Chondrocyte (in vitro differentiated cells): ENCODE measurements at regions not wholly inside any gene's neighbourhood (a gene's known extent, or its start where the extent isn't known, plus 50 kb on each side); places are given as distances from the start of the nearest gene placed in this dataset.

Source experiments
- DNase-seq: peaks from one replicate; pipeline ENCODE4 v3.0.0; 2021; ENCODE audit warnings: mixed read lengths, low spot score
- H3K27ac Mint-ChIP-seq: one replicate; pipeline ENCODE4 v1.8.0; 2021; ENCODE audit warnings: mild to moderate bottlenecking, moderate library complexity, mixed read lengths; ENCODE audit not compliant: unreplicated experiment
- H3K27me3 Mint-ChIP-seq: 2 replicates; pipeline ENCODE4 v1.8.0; 2021; ENCODE audit warnings: low read depth, mixed read lengths
- H3K36me3 Mint-ChIP-seq: 2 replicates; pipeline ENCODE4 v1.8.0; 2021; ENCODE audit warnings: low read depth, mixed read lengths
- H3K4me1 Mint-ChIP-seq: 2 replicates; pipeline ENCODE4 v1.8.0; 2021; ENCODE audit warnings: low read depth, mild to moderate bottlenecking, mixed read lengths
- H3K4me3 Mint-ChIP-seq: one replicate; pipeline ENCODE4 v1.8.0; 2021; ENCODE audit warnings: mild to moderate bottlenecking, moderate library complexity, mixed read lengths; ENCODE audit not compliant: unreplicated experiment
- H3K9me3 Mint-ChIP-seq: 2 replicates; pipeline ENCODE4 v1.8.0; 2021; ENCODE audit warnings: low read depth, mixed read lengths
- TF ChIP-seq, protein P1 (sequence below): fragments of 200-600 bp; sonication (generic); IDR thresholded peaks from 2 replicates; pipeline ENCODE4 v1.5.0; 2021; ENCODE audit warnings: antibody characterized with exemption, mild to moderate bottlenecking, moderate library complexity

DNA sequence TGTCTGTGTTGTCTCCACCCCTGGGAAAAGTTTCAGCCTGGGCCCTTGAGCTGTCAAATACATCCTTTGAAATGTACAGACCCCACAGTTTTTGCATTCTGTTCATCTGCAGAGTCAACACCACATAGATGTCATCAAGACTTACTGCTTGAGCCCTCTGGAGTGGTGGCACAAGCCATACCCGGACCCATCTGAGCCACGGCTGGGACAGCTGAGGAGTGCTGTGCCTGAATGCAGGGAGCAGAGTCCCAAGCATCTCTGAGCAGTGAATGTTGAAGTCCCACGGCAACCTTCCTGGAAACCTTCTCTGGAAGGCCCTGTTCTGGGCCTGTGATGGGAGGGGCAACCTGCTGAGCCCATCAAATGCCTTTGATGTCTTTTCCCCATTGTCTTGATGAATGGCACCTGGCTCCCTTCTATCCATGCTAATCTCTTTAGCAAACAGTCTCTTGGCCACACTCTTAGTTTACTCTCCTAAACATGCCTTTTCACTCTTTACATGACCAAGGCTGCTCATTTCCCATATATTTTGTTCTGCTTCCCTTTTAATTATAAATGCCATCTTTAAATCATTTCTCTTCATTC lies 92.5 kb downstream of the ATPSCKMT start:
- Mint-ChIP-seq H3K9me3 (no peaks in the 10 kb centered on the region), H3K4me1 (no peaks in the 10 kb centered on the region), H3K27me3 (no peaks in the 10 kb centered on the region), H3K36me3 (no peaks in the 10 kb centered on the region), H3K27ac (no peak overlapping the region), H3K4me3 (no peak overlapping the region)
- TF ChIP-seq, protein P1, sequence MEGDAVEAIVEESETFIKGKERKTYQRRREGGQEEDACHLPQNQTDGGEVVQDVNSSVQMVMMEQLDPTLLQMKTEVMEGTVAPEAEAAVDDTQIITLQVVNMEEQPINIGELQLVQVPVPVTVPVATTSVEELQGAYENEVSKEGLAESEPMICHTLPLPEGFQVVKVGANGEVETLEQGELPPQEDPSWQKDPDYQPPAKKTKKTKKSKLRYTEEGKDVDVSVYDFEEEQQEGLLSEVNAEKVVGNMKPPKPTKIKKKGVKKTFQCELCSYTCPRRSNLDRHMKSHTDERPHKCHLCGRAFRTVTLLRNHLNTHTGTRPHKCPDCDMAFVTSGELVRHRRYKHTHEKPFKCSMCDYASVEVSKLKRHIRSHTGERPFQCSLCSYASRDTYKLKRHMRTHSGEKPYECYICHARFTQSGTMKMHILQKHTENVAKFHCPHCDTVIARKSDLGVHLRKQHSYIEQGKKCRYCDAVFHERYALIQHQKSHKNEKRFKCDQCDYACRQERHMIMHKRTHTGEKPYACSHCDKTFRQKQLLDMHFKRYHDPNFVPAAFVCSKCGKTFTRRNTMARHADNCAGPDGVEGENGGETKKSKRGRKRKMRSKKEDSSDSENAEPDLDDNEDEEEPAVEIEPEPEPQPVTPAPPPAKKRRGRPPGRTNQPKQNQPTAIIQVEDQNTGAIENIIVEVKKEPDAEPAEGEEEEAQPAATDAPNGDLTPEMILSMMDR, result no peak
- DNase-seq, result no peak

DNA sequence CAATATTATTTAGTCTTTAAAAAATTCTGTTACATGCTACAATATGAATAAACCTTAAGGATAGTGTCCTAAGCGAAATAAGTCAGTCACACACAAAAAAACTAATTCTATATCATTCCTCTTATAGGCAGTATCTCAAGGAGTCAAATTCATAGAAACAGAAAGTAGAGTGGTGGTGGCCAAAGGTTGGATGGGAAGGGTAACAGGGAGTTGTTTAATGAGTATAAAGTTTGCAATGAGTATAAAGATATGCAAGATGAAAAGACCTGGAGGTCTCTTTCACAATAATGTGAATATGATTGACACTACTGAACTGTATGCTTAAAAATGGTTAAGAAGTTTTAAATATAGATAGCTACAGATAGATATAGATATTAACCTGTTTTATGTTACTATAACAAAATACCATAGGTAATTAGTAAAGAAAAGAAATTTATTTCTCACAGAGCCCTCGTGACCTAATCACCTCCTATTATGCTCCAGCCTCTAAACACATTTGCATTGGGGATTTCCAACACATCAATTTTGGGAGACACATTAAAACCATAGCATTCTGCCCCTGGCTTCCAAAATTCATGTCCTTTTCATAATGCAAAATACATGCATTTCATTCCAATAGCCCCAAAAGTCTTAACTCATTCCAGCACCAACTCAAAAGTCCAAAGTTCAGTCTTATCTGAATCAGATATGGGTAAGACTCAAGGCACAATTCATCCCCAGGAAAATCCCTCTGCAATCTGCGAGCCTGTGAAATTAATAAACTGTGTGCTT lies 93.6 kb downstream of the ATPSCKMT start:
- Mint-ChIP-seq H3K4me3 (no peak overlapping the region), H3K4me1 (no peaks in the 10 kb centered on the region), H3K27ac (no peak overlapping the region), H3K36me3 (no peaks in the 10 kb centered on the region), H3K27me3 (no peaks in the 10 kb centered on the region), H3K9me3 (no peaks in the 10 kb centered on the region)
- TF ChIP-seq, protein P1, result no peak
- DNase-seq, result no peak

DNA sequence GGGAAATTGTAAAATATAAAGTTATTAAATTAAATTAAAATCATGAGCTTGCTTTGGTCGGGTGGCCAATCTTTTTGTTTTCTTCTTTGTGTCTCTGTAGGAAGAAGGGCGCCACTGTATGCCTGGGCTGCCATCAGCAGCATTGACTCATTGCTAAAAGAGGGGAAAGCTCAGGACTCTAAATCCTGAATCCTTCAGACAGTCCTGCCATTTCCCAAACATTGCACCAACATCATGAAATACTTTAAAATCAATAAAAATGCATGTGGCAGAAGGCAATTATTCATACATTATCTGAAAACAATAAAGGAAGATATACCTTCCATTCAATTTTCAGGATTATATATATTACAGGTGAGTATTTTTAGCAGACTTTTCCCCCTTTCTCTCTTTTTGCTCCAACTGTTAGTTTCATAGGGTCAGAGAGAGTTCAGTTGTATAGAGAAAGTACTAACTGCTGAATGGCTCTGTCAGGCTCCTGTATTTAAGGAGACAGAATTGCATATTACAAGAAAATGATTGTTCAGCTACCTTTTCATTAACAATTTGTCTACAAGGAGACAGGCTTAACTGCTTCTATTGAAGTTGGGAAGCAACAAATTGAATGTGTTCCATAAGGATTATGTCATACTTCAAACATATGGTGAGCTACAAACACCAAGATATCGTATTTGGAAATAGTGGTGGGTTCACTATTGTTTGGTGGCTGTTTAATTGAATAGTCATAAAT lies 95.7 kb downstream of the ATPSCKMT start:
- Mint-ChIP-seq H3K9me3 (no peaks in the 10 kb centered on the region), H3K27me3 (no peaks in the 10 kb centered on the region), H3K36me3 (no peaks in the 10 kb centered on the region), H3K4me3 (no peak overlapping the region), H3K27ac (no peak overlapping the region), H3K4me1 (no peaks in the 10 kb centered on the region)
- TF ChIP-seq, protein P1, result no peak
- DNase-seq, result no peak

DNA sequence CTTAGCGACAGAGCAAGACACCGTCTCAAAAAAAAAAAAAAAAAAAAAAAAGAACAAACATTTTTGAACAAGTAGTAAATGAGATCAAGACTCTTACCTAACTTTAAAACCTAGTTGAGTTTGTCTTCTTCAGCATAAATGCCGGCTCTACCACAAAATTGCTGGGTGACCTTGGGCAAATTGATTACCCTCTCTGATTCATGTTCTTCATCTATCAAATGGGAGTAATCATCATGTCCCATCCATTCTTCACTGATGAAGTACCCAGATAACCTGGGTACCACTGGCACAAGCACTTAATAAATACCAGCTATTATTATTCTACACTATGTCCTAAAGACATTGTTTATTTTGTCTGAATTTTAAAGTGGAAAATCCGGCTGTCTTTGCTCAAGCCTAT lies 96.3 kb downstream of the ATPSCKMT start:
- no peak for DNase-seq
- no peak overlapping the region for H3K27ac Mint-ChIP-seq
- no peaks in the 10 kb centered on the region for H3K4me1 Mint-ChIP-seq
- TF ChIP-seq, protein P1, result no peak
- H3K36me3 Mint-ChIP-seq, result no peaks in the 10 kb centered on the region
- H3K27me3 Mint-ChIP-seq, result no peaks in the 10 kb centered on the region
- H3K9me3 Mint-ChIP-seq, result no peaks in the 10 kb centered on the region
- H3K4me3 Mint-ChIP-seq, result no peak overlapping the region

DNA sequence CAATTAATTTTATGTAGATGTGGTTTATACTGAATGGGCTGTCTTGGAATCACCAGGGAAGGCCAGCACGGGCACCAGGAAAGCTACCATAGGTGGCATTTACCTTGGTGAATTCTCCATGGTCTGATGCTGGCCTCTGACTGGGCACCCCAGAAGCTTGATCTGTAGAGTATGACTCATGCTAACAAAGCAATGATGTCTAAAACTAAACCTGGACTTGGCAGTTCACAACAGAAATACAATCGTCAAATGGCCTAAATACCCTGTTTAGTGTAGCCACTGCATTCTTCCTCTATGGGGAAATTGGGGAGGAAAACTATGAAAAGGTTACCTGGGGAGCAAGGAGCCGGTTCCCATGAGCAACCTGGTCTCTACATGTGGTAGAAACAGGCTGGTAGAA lies 98.0 kb downstream of the ATPSCKMT start:
- TF ChIP-seq, protein P1, result no peak
- H3K9me3 Mint-ChIP-seq, result no peaks in the 10 kb centered on the region
- H3K36me3 Mint-ChIP-seq, result no peaks in the 10 kb centered on the region
- no peak overlapping the region for H3K27ac Mint-ChIP-seq
- DNase-seq, result no peak
- no peaks in the 10 kb centered on the region for H3K27me3 Mint-ChIP-seq
- H3K4me3 Mint-ChIP-seq, result no peak overlapping the region
- no peaks in the 10 kb centered on the region for H3K4me1 Mint-ChIP-seq
